Hematopoietic multipotent progenitor cell treated with erythropoietin and hydrocortisone succinate and interleukin-3 and kit ligand, for 4 days (in vitro differentiated cells): ENCODE measurements at regions not wholly inside any gene's neighbourhood (a gene's known extent, or its start where the extent isn't known, plus 50 kb on each side); places are given as distances from the start of the nearest gene placed in this dataset.

ENCODE experiments used
- DNase-seq: peaks from one replicate; pipeline ENCODE4 v3.0.0-alpha.2; 2015

DNA sequence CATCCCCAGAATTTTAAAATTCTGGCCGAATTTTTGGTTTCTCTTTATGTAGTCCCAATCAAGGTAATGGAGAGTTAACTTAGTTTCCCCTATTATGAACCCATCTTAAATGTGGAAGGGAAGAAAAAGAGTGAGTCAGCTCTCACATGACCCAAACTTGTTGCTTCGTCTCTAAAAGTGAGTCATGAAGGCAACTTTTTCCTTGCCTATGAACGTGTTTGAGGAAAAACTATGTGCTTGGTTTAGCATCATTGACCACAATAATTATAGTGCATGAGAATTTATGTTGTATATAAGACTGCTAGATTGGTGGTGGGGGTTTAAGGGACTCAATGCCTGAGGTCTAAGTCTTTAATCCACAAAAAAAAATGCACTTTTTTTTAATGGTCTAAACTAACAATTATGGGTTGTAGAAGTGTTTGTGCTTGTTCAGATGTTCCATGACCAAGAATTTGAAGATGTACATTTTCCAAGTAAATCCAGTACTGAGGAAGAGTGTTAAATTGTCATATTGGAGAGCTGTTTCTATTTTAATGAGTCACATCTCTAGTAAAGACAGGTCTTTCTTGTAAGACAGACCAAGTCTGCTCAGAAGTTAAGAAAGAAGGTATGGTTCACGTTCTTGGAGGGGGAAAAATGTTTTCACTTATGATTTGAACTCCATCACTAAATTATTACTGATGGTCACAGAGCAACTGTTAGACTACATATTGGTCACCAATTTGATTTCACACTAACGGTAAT, 409.9 kb upstream of the MARCKS start:
- DNase-seq = peak; percentile 37

DNA sequence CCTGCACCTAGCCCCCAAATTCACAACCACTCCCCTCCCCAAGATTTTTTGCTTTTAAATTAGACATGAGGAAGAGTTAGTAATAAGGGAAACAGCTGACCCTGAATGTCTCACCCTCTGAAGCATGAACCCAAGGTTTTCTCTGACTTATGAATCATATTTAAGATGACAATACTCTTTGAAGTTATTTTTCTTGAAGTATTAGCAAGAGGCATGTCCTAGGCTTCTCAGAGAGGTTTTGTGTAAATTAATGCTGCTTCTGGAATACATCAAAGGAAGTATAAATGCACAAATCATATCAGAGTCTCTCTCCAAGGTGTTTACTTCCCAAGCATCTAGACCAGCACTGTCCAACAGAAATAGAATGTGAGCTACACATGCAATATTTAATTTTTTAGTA, 408.1 kb upstream of the MARCKS start:
- no peak for DNase-seq

DNA sequence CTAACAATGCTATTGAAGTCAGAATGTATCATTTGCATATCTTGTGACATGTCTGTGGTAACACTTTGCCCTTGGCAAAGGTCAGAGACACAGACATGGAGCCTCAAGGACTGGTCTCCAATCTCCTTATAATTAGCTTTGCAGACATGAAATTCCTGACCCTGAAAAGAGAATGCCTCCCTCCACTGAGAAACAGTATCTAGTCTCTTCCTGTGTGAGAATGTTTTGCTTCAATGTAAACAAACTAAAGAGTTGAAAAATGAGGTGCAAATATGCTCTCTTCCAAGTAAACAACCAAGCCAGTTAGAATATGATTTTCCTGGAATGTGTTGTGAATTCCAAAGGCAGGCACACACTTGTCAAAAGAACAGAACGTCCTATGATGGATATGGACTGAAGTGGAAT, 407.1 kb upstream of the MARCKS start:
- no peak for DNase-seq

DNA sequence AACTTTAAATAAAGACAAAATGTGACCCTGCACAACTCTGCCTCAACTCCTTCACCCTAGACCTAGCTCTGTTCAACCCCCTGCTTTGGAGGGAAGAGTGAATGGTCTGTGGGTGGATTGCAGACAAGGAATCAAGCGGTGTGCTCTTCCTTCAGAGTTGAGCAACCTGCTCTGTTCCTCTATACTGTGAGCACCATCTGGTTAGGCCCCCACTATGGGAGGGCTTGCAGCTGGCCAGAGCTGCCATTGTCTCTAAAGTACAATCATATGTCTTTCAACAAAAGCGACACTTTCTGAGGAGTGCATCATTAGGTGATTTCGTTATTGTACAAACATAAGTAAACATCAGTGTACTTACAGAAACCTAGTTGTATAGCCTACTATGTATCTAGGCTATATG, 406.1 kb upstream of the MARCKS start:
- peak; percentile 36 for DNase-seq

DNA sequence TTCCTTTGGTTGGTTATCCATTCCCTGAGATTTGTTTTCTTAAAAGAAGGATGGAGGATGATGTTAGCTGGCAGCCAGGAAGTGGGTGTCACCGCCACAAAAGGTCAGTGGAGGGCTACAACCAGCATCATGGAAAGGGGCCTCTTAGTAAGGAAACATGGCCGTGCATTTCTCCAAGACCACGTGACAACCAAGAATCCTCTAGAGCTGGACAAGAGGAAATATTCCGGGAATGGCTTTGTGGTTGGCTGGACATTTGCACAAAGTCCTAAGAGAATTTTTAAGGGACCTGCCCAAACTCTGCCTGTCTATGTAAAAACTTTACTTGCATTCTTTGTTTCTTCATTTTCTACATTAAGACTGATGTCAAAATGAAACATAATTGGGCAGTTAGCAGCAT, 399.9 kb upstream of the MARCKS start:
- no peak for DNase-seq

DNA sequence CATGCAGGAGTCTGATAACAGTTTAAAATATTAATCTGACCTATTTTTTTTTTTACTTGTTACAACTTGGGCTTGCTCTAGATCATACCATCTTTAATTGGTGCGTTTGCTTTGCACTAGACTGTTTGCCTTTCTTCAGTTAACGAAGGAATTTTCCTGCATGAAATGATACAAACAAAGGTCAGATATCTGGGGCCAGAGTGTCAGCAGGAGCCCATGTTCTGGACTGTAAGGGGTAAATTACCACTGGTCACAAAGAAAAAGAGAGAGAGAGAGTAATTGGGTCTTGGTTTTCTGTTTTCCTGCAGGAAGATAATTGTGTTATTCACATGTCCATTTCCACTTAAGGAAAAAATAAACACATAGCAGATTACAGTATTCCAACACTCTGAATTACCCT, 399.4 kb upstream of the MARCKS start:
- DNase-seq = no peak

DNA sequence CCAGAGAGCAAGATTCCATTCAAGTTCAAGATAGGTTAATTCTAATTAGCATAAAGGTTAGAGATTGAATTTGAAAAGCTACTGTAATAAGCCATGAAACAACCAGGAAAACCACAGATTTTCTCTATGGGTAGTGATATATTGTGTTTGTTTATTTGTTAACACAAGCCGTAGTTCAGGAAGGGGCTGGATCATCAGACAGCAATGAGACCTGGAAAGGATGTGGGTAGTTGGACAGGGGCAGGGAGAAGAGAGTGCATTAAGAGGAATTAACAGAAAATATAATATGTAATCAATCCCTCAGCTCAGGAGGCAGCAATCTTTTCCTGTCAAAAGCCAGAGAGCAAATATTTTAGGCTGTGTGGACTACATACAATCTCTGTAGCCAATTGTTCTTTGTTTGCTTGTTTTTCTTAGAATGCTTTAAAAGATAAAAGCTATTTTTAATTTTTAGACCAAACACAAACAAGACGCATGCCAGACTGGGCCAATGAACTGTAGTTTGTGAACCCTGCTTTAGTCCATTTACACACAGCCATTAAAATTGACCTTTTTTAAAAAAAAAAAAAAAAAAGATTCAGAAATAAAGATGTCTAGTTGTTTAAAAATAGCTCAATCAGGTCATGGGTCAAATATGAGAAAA, 398.7 kb upstream of the MARCKS start:
- no peak for DNase-seq

DNA sequence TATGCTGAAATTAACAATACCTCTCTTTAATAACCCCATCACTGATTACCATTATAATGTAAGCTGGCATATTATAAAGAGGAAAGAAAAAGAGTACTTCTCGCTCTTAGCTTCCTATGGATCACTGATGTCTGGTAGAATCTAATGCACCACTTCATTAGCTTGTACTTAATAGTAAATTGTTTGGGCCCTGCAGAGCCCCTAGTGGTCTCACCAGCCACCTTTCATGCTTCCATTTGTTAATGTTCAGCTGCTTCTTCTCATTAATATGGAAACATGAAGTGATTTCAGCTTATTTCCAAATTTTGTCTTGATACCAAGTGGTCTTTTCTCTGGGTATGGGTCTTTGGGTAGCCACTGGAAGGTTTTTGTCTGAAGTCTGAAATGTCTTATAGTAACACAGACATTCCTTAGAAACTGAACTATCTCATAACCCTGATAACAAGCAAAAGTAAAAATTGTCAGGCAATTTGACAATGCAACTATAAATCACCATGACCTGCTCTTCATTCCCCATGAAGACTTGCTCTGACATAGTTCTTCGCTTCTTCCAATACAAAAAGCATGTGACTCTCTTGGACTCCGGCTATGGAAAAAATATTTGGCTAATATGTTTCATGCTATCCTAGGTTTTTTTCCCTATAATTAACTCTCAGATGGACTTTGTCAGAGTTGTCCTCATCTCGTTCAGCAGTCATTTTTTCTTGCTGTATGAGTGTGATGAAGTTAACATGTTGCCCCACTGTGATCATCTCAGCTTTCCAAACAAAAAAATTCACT, 395.8 kb upstream of the MARCKS start:
- peak; percentile 36 for DNase-seq

DNA sequence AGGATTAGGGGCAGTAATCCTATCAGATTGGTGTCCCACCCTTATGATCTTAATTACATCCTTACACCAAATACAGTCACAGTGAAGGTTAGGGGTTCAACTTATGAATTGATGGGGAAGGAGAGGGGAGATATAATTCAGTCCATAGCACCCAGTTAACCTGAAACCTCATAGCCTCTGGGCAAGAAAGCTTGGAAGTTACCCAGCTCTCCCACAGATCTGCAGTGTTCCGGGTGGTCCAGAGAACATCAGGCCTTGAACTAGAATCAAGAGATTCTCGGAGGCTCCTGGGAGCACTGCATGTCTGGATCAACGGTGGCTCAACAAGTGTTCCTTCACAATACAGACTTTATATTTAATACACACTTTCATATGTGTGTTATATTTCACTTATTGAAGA, 392.6 kb upstream of the MARCKS start:
- no peak for DNase-seq

DNA sequence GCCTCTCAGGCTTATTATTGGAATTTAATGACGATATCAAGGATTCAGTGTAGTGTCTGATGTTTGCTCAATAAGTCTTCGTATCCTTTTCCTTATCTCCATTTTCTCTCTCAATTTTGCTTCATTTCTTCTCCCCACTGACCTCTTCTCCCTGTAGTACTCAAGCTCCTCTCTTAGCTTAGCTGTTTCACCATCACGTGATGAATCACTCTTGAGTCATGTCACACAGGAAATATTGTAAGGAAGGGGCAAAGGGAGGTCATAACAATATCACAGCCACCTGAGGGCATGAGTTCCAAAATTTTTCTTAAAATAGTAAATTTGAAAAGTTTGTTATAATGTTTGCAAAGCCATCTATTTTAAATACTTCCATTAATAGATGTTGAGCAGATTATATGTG, 392.2 kb upstream of the MARCKS start:
- no peak for DNase-seq

DNA sequence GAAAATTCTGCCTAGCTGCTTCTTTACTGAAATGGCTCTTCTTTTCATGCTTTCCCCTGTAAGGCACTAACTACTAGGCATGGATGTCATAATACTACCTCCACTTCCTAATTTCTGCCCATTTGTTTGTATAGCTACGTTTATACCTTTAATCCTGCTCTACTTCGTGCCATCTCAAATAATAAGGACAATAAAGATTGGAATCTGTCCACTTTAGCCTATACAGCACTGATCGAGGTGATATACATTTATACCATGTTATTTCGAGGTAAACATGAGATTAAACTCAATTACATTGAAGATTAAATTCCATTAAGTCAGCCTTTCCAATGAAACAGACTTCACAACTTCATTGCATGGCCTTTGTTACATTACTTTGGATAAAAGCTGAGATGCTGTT, 390.6 kb upstream of the MARCKS start:
- no peak for DNase-seq

DNA sequence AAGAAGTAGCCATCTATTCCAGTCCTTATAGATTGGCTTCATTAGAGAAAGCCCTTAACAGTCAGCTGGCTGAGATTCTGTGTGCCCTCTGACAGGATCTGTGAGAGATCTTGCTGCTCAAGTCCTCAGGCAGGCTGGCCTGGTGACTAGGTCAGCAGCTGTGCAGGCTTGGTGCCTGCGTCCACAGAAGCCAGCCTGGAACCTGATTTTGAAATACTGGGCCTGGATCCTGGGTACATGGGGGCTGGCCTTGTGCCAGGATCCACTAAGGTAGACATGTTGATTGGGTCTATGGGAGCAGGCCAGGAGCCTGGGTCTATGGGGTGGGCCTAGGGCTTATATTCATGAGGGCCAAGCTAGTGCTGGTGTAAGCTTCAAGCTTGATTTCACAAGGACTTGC, 381.8 kb upstream of the MARCKS start:
- DNase-seq = no peak

DNA sequence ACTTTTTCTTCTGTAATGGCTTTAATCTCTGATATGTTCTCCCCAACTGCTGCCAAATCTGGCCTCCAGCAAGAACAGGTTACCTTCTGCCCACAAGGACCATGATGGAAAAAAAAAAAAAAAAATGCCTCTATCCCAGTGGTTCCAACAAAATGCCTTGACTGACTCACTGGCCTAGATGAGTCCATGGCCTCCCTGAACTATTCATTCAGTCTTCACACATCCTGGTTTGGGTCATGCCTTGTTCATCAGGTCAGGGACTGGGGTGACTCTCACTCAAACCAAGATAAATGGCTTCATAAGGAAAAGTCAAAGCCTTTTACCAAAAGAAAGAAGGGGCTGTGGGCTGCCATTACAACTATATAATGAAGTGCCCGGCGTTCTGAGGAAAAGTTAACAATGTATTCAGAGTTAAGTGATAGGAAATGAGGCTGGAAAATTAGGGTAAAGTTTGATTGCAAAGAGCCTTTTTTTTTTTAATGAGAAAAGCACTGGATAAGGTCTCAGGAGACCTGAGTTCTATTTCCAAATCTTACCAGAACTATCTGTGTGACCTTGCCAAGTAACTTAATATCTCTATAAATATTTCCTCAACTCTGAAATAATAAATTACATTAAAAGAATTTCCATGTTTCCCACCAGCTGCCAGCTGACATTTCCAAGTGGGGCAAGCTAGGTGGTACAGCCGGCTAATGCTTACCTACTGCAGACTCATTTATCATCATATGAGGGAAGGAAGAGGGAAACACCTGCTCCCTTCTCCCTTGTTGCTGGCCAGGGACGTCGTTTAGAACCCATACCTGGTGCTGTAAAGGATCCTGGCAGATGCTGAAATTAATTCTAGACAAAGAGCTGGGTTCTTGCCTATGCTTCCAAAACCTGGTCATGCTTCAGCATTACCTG, 380.0 kb upstream of the MARCKS start:
- DNase-seq = no peak

DNA sequence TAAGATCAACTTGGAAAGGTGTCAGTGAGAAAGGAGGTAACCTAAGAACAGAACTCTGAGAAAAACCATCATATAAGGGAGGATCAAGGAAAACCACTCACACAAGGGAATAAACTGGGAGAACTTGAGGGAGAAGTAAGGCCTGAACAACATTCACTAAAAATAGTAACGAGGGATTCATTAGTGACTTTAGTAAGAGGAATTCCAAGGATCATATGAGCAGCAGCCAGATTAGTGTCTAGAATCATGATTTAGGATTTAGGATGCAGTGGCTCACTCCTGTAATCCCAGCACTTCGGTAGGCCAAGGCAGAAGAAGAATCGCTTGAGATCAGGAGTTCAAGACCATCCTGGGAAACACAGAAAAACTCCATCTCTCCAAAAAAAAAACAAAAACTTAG, 376.5 kb upstream of the MARCKS start:
- no peak for DNase-seq

DNA sequence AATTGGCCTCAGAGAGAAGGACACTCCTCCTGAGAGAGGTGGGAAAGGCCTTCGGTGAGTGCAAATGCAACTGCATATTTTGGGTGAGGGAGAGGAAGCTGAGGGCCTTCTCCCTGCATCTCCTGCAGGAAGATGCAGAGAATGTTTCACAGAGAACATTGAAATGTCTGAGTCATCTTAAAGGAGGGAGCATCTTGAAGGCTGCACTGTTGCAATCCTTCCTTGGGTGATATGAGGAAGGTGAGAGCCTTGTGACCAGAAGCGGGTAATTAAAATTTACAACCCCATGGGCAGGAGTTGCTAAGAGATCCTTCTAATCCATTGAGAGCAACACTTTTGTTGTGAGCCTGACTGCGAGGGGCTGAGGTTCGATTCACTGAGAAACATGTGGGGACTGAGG, 375.7 kb upstream of the MARCKS start:
- peak; percentile 16 for DNase-seq

DNA sequence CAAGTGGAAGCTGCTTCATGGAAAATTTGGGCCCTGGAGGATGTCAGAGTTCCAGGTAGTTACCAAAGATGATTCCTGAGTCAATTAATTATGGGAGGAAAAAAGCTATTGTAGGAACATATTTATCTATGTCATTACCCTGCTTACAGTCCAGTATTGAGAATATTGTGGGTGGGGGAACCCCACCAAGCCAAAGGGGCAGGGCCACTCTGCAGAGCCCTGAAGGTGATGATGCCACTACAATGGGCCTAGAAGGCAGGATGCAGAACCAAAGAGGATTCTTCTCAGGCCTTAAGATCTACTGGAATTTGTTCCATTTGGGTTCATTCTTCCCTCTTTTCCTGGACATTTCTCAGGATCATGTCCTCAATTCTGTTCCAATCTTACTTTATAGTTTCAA, 375.2 kb upstream of the MARCKS start:
- no peak for DNase-seq

DNA sequence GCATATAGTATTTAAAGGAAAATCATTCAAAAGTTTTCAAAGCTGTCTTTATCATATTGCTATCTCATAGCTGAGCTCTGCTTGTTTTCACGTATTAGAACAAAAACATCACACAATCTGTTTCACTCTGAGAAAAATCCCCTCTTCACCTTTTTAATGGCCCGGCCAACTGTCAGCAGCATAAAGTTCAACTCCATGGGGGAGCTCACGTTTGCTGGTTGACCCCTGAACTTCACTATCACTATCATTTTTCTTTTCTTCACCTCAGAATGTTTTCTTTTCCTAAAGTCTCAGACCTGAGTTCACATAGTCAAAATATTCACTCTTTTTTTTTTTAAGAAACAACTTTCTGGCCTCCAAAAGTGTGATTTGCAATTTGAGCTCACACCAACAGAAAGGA, 374.4 kb upstream of the MARCKS start:
- DNase-seq = no peak

DNA sequence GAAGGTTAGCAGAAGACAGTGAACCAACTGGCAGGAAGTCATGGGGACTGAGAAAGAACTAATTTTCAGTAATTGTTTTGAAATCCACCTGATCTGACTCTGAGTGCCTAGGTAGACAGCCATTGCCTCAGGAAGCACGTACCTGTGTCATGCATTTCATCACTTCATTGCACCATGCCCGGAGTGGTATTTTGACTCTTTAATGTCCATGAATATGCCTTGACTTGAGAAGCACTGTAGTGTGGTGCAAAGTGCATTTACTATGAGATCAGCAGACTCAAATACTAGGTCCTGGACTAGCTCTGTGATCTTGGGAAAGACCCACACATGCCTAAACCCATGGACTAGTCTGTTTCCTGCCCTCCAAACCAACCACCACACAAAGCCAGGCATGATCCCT, 370.9 kb upstream of the MARCKS start:
- DNase-seq = peak; percentile 36

DNA sequence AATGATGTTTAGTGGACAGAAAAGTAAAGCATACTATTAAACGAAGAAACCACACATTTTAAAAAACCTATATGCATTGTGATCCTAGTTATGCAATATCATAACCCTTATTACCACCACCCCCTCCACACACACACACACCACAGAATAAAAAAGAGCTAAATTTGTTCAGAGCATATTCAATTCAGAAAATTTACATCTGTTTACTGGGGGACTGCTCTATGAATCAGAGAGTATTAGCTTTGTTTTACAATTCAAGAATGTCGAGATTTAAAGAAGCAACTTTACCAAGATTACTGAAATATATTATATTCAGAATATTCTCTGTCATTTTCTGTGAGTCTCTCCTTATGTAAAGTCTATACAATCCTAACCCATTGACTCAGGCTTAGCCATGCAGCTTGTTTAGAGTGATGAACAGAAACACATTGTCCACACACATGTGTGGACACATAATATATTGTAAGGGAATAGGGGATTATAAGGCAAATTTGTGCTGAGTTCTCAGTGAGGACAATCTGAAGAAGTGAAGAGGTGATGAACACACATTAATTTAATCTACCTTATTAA, 369.6 kb upstream of the MARCKS start:
- DNase-seq = peak; percentile 4

DNA sequence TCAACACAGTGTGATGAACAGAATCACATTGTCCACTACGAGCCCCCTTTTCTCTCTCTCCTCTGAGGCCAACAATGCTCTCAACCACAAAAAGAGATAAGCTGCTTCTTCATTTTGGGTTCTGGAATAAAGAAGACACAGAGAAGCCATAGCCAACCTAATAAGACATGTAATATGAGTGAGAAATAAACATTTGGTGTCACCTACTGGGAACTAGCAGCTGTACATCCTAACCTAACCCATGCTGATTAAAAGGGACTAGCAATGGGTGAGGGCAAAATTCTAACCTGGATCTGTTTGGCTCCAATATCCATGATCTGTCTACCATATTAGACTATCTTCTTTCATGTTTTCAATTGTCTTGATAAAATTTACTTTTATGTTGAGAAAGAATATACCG, 369.1 kb upstream of the MARCKS start:
- DNase-seq = peak; percentile 34

DNA sequence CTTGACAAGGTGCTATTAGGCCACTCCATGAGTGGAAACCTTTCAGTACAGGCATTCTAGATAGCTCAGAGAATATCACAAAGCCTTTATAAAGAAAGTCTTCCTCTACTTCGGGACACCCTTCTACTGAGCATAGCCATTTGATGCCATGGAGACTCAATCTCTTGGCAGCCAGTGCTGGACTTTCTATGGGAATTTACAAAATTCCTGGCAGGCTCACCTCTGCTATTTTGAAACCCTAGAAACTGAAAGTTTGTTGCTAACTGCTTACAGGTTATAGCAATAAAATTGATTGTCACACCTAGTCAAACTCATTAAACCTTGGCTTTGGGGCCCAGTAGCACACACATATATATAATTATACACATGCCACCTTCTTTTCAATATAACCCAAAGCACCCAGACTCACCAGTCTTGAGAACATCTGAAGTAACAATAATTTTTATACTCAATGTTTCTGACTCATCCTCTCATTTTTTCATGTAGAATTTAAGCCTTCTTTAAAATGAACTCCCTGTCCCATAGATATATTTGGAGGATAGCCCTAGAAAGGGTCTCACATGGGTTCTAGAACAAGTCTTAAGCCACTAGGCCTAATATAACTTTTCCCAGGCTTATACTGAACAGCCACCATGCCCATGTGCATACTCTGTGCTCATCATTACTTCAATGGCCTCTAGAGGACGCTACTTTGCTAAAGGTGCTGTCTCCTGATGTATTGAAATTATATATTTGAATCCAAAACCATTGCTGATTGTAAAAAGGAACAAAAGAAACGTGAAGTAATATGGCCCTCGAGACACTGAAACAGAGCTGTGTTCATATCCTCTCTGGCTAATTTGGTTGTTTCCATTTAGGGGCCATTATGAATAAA, 368.1 kb upstream of the MARCKS start:
- DNase-seq = peak; percentile 1
